ENCODE measurements at regions not wholly inside any gene's neighbourhood (a gene's known extent, or its start where the extent isn't known, plus 50 kb on each side); places are given as distances from the start of the nearest gene placed in this dataset.

- Histone ChIP-seq H3K9me3 (ENCODE audit: control extremely low read depth in 1 of 3, control insufficient read depth in 2 of 3, insufficient read depth in 1 of 3, low read length in 2 of 3) (peaks cover 0 to 2% (median 0%) of the 10 kb centered on the region in 3 donors), H2AFZ (ENCODE audit: insufficient read depth, low read depth, low read length, poor library complexity, severe bottlenecking) (no peak overlapping the region), H3K4me1 (ENCODE audit: control insufficient read depth in 2 of 2, insufficient read depth in 2 of 2, low read length in 2 of 2) (no peaks in the 10 kb centered on the region), H3K36me3 (replicated peaks in 1 of 2; ENCODE audit: control extremely low read depth in 1 of 2, control insufficient read depth in 1 of 2, extremely low read depth in 1 of 2, insufficient read depth in 2 of 2, low read length in 1 of 2) (no peaks in the 10 kb centered on the region), H4K20me1 (ENCODE audit: control insufficient read depth, insufficient read depth, low read length, poor library complexity, severe bottlenecking) (no peaks in the 10 kb centered on the region), H3K79me2 (ENCODE audit: control insufficient read depth, insufficient read depth, low read length) (no peaks in the 10 kb centered on the region), H3K9ac (ENCODE audit: low read length) (no peak overlapping the region), H3K27ac (ENCODE audit: low read length in 2 of 2) (no peak overlapping the region), H3K27me3 (replicated peaks in 1 of 4; ENCODE audit: control extremely low read depth in 1 of 4, control insufficient read depth in 3 of 4, insufficient read depth in 4 of 4, low read length in 3 of 4) (no peaks in the 10 kb centered on the region), H3K4me3 (ENCODE audit: control extremely low read depth in 1 of 5, extremely low read depth in 1 of 5, insufficient read depth in 1 of 5, low read depth in 2 of 5, low read length in 4 of 5) (no peak overlapping the region), H3K4me2 (replicated peaks; ENCODE audit: low read depth, low read length, poor library complexity, severe bottlenecking) (no peak overlapping the region)
- ATAC-seq (ENCODE audit: low read depth), result no peak
- Mint-ChIP-seq H3K9me3 (ENCODE audit: insufficient read depth) (peaks cover 11% of the 10 kb centered on the region), H3K27me3 (no peaks in the 10 kb centered on the region), H3K27ac (no peak overlapping the region), H3K4me1 (no peaks in the 10 kb centered on the region), H3K4me3 (no peak overlapping the region)
- no peak for TF ChIP-seq CTCF (IDR thresholded peaks at IDR 0.05)
- TF ChIP-seq EZH2 (IDR thresholded peaks at IDR 0.05; ENCODE audit: borderline replicate concordance, insufficient read depth, low read depth, low read length, poor library complexity, severe bottlenecking), result no peak
- CTCF ChIA-PET, result no interaction called here
- POLR2A ChIA-PET, result no interaction called here
- intact Hi-C loops (cut with micrococcal nuclease), result no loop called here
- no peak for DNase-seq
Observed at GRCh38 chr3:95612611-95613010, 1201.8 kb upstream of the EPHA6 start.

DNA sequence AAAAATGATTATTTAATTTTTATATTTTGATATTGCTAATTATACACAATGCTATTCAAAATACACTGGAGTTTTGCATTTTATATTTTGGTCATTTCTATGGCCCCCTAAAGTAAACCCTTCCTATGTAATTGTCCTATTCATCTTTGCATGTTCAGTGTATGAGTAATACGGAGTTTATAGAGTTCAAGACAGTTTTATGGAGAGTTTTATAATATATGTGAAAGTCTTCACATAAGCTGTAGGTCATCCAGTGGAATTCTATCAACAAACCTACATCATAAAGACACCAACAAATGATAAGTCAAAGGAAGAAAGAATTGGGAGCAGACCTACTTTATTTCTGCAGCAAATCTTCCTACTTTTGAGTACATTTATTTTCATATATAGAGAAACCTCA lies 1200.4 kb upstream of the EPHA6 start:
- POLR2A ChIA-PET, result no interaction called here
- Mint-ChIP-seq H3K4me3 (no peak overlapping the region), H3K27ac (no peak overlapping the region), H3K9me3 (ENCODE audit: insufficient read depth) (peaks cover 10% of the 10 kb centered on the region), H3K27me3 (no peaks in the 10 kb centered on the region), H3K4me1 (no peaks in the 10 kb centered on the region)
- H3K27me3 ChIP-seq (replicated peaks in 1 of 4; ENCODE audit: control extremely low read depth in 1 of 4, control insufficient read depth in 3 of 4, insufficient read depth in 4 of 4, low read length in 3 of 4), result no peaks in the 10 kb centered on the region
- no peaks in the 10 kb centered on the region for H4K20me1 ChIP-seq (ENCODE audit: control insufficient read depth, insufficient read depth, low read length, poor library complexity, severe bottlenecking)
- H3K4me3 ChIP-seq (ENCODE audit: control extremely low read depth in 1 of 5, extremely low read depth in 1 of 5, insufficient read depth in 1 of 5, low read depth in 2 of 5, low read length in 4 of 5), result no peak overlapping the region
- no CpG with 5 or more reads among the region's 1 CpG for WGBS (ENCODE audit: insufficient coverage)
- H3K79me2 ChIP-seq (ENCODE audit: control insufficient read depth, insufficient read depth, low read length), result no peaks in the 10 kb centered on the region
- intact Hi-C loops (cut with micrococcal nuclease), result no loop called here
- ATAC-seq (ENCODE audit: low read depth) (no peak), DNase-seq (no peak)
- H3K9me3 ChIP-seq (ENCODE audit: control extremely low read depth in 1 of 3, control insufficient read depth in 2 of 3, insufficient read depth in 1 of 3, low read length in 2 of 3), result no peaks in the 10 kb centered on the region
- no peak for TF ChIP-seq EZH2 (IDR thresholded peaks at IDR 0.05; ENCODE audit: borderline replicate concordance, insufficient read depth, low read depth, low read length, poor library complexity, severe bottlenecking)
- TF ChIP-seq CTCF (IDR thresholded peaks at IDR 0.05), result no peak
- no peak overlapping the region for H3K27ac ChIP-seq (ENCODE audit: low read length in 2 of 2)
- H3K36me3 ChIP-seq (replicated peaks in 1 of 2; ENCODE audit: control extremely low read depth in 1 of 2, control insufficient read depth in 1 of 2, extremely low read depth in 1 of 2, insufficient read depth in 2 of 2, low read length in 1 of 2), result no peaks in the 10 kb centered on the region
- CTCF ChIA-PET, result no interaction called here
- no peaks in the 10 kb centered on the region for H3K4me1 ChIP-seq (ENCODE audit: control insufficient read depth in 2 of 2, insufficient read depth in 2 of 2, low read length in 2 of 2)
- no peak overlapping the region for H2AFZ ChIP-seq (ENCODE audit: insufficient read depth, low read depth, low read length, poor library complexity, severe bottlenecking)
- H3K4me2 ChIP-seq (replicated peaks; ENCODE audit: low read depth, low read length, poor library complexity, severe bottlenecking), result no peak overlapping the region
- H3K9ac ChIP-seq (ENCODE audit: low read length), result no peak overlapping the region

Data from B cell (primary cell).